ENCODE measurements at regions not wholly inside any gene's neighbourhood (a gene's known extent, or its start where the extent isn't known, plus 50 kb on each side); places are given as distances from the start of the nearest gene placed in this dataset.

- intact Hi-C loops (cut with DNase I), result no loop called here
- TF ChIP-seq CTCF (IDR thresholded peaks at IDR 0.05), result no peak
- Histone ChIP-seq H3K27ac (no peak overlapping the region), H3K4me1 (no peaks in the 10 kb centered on the region), H3K4me3 (no peak overlapping the region), H3K36me3 (ENCODE audit: insufficient read depth in 1 of 2, low read depth in 1 of 2) (no peaks in the 10 kb centered on the region), H3K27me3 (ENCODE audit: insufficient read depth in 3 of 3, low read length in 2 of 3) (peaks cover 0 to 3% (median 0%) of the 10 kb centered on the region in 3 donors), H3K9me3 (no peaks in the 10 kb centered on the region)
- ATAC-seq (no peak), DNase-seq (no peak)
- 76 to 84% (median 76%) methylated on average over 8 of the region's 8 CpGs for WGBS, 3 donors
Observed at GRCh38 chr14:98185036-98185435, 1087.0 kb downstream of the BCL11B start.

- H3K9me3 ChIP-seq, result no peaks in the 10 kb centered on the region
- peaks cover 0 to 1% (median 0%) of the 10 kb centered on the region in 3 donors for H3K27me3 ChIP-seq (ENCODE audit: insufficient read depth in 3 of 3, low read length in 2 of 3)
- H3K36me3 ChIP-seq (ENCODE audit: insufficient read depth in 1 of 2, low read depth in 1 of 2), result no peaks in the 10 kb centered on the region
- no peak overlapping the region for H3K4me3 ChIP-seq
- no peak for ATAC-seq
- intact Hi-C loops (cut with DNase I), result no loop called here
- WGBS, 3 donors, result 66 to 74% (median 66%) methylated on average over 3 of the region's 3 CpGs
- no peaks in the 10 kb centered on the region for H3K4me1 ChIP-seq
- no peak for DNase-seq
- TF ChIP-seq CTCF (IDR thresholded peaks at IDR 0.05), result no peak
- no peak overlapping the region for H3K27ac ChIP-seq
Observed at GRCh38 chr14:98186140-98186539, 1085.9 kb downstream of the BCL11B start.

GRCh38 chr14:98187281-98187680, 1084.7 kb downstream of the BCL11B start:
- Histone ChIP-seq H3K4me3 (no peak overlapping the region), H3K27me3 (ENCODE audit: insufficient read depth in 3 of 3, low read length in 2 of 3) (no peaks in the 10 kb centered on the region), H3K27ac (no peak overlapping the region), H3K9me3 (no peaks in the 10 kb centered on the region), H3K4me1 (no peaks in the 10 kb centered on the region), H3K36me3 (ENCODE audit: insufficient read depth in 1 of 2, low read depth in 1 of 2) (no peaks in the 10 kb centered on the region)
- intact Hi-C loops (cut with DNase I), result no loop called here
- DNase-seq (no peak), ATAC-seq (no peak)
- whole genome bisulfite sequencing, 3 donors, result 69 to 82% (median 69%) methylated on average over 2 of the region's 2 CpGs
- no peak for TF ChIP-seq CTCF (IDR thresholded peaks at IDR 0.05)

DNA sequence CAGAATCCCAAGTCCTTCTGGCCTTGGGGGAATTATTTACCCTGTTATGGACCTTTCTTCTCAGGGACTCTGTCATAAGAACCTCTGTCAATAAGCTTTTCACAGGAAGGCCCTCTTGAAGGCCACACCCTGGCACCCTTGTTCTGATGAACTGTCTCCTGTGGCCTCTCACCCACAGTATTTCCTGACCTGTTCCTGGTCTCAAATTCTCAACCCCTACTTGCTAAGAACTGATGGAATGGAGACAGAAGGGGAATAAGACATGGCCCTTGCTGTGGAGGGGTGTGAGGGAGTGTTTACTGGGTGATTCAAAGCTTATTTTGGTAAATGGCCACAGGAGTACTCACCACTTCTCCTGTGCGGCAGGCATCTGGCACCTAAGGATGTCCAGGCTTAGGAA, 1082.9 kb downstream of the BCL11B start:
- no peaks in the 10 kb centered on the region for H3K9me3 ChIP-seq
- H3K27ac ChIP-seq, result no peak overlapping the region
- DNase-seq, result no peak
- WGBS, 3 donors, result 96 to 97% (median 96%) methylated on average over 1 of the region's 1 CpG
- no peaks in the 10 kb centered on the region for H3K36me3 ChIP-seq (ENCODE audit: insufficient read depth in 1 of 2, low read depth in 1 of 2)
- H3K27me3 ChIP-seq (ENCODE audit: insufficient read depth in 3 of 3, low read length in 2 of 3), result no peaks in the 10 kb centered on the region
- H3K4me1 ChIP-seq, result no peaks in the 10 kb centered on the region
- no peak overlapping the region for H3K4me3 ChIP-seq
- intact Hi-C loops (cut with DNase I), result no loop called here
- no peak for TF ChIP-seq CTCF (IDR thresholded peaks at IDR 0.05)
- no peak for ATAC-seq

GRCh38 chr14:98189511-98189910, 1082.5 kb downstream of the BCL11B start:
- H3K27ac ChIP-seq, result no peak overlapping the region
- TF ChIP-seq CTCF (IDR thresholded peaks at IDR 0.05), result no peak
- H3K4me1 ChIP-seq, result no peaks in the 10 kb centered on the region
- DNase-seq (no peak), ATAC-seq (no peak)
- intact Hi-C loops (cut with DNase I), result no loop called here
- H3K36me3 ChIP-seq (ENCODE audit: insufficient read depth in 1 of 2, low read depth in 1 of 2), result no peaks in the 10 kb centered on the region
- no peak overlapping the region for H3K4me3 ChIP-seq
- 87 to 89% (median 89%) methylated on average over 9 of the region's 9 CpGs for WGBS, 3 donors
- no peaks in the 10 kb centered on the region for H3K27me3 ChIP-seq (ENCODE audit: insufficient read depth in 3 of 3, low read length in 2 of 3)
- no peaks in the 10 kb centered on the region for H3K9me3 ChIP-seq

Measured in psoas muscle (tissue), 7 donors.